Glomerular visceral epithelial cell (primary cell): ENCODE measurements at regions not wholly inside any gene's neighbourhood (a gene's known extent, or its start where the extent isn't known, plus 50 kb on each side); places are given as distances from the start of the nearest gene placed in this dataset.
"Not testable (repeated sequence)": the region's sequence is repeated elsewhere in the genome, so short reads cannot be mapped to it uniquely, and the experiment has no call there.

Source experiments
- DNase-seq: peaks from one replicate; pipeline ENCODE4 v3.0.0-alpha.2; 2016; ENCODE audit errors: extremely low spot score

DNA sequence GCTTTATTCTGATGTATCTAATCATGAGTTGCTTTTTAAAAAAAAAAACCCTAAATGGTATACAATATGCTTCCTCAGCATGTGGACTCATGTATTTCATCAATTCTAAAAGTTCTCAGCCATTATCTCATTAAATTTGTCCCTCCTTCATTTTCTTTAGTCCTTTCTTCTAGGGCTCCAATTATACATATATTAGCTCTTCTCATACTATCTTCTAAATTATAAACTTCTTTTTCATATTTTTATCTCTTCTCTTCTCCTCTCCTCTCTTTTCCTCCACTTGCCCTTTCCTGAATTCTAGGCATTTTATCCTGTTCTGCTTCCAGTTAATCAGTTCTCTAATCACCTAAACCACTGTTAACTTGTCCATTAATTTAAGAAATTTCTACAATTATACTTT, 55.0 kb upstream of the IL33 start:
- no peak for DNase-seq

DNA sequence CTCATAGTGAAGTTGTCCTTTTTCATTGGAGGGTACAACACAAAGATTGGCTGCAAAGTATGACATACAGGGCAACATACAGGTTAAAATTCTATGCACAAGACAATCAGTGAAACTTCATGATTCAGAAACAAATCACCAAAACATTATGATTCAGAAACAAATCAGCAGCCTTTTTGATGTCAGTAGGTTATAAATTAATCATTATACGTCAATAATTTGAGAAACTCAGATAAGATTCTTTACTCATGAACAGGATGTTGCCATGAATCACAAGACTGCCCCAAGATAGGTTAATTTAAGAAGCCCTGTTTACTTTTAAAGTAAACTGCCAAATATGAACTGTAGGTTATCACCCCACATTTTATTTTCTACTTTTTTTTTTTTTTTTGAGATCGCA, 62.2 kb upstream of the IL33 start:
- no peak for DNase-seq

DNA sequence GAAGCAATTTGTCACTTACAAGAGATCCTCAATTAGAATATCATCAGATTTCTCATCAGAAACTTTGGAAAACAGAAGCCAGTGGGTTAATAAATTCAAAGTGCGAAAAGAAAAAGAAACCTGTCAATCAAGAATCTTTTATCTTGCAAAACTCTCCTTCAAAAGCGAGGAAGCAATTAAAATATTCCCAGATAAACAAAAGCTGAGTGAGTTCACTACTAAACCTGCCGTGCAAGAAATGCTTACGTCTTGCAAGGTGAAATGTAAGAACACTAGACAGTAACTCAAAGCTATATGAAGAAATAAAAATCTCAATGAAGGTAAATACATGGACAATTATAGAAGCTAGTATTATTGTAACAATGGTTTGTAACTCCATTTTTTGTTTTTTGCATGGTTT, 62.8 kb upstream of the IL33 start:
- no peak for DNase-seq

DNA sequence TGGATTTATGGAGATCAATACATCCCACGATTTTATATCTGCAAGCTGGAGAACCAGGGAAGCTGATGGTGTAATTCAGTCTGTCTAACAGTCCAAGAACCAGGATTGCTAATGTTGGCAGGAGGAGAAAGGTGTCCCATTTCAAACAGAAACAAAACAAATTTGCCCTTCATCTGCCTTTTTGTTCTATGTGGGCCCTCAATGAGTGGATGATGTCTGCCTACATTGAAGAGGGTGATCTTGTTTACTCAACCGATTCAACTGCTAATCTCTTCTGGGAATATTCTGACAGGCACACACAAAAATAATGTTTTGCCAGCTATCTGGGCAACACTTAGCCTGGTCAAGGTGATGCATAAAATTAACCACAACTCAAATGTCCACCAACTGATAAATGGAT, 65.1 kb upstream of the IL33 start:
- no peak for DNase-seq

DNA sequence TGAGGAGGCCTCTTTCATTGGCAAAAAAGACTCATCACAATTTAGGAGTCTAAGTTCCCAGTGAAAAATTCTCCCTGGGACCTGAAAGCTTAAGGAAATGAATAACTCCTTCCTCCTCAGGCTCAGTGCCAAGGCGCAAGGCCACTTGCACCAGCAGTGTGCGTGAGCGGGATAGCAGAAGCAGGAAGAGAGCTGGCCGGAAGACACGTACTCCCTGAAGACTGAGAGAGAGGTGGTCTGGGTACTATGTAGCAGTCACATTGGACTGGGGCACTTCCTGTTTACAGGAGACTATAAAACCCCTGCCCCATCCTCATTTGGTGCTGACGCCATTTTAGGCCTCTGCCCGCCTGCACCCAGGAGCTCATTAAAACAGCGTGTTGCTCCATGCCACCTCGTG, 66.3 kb upstream of the IL33 start:
- DNase-seq: no peak

DNA sequence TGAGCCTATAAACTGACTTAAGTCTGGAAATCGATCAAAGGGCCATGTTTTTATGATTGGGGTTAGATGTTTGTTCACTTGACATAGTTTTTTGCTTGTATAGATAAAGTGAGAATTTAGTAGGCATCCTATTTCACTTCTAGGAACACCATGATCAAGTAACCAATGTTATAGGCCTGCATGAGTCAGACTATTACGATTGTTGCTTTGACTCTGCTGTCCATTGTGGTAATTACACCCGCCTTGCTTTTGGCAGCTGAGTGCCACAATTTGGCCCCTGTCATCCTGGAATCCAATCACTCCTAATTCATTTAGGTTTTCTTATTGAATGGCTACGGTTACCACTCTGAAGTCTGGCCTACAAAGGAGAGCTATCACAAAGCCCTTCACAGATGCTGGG, 67.8 kb upstream of the IL33 start:
- DNase-seq: no peak

DNA sequence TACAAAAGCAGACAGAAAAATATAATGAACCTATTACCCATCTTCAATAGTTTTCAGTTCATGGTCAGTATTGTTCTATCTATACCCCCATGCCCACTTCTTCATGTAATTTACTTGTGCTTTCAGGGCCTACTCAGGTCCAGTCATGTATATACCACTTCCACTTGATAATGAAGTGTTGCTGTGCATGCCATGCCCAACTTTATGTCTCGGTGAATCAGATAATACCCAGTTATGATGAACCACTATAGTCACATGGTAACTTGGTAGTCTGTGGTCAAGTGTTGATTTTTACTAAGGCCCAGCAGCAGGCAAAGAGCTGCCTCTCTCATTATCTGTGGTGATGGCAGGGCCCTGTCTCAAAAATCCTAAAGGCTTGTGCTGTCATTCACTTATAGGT, 70.7 kb upstream of the IL33 start:
- no peak for DNase-seq

DNA sequence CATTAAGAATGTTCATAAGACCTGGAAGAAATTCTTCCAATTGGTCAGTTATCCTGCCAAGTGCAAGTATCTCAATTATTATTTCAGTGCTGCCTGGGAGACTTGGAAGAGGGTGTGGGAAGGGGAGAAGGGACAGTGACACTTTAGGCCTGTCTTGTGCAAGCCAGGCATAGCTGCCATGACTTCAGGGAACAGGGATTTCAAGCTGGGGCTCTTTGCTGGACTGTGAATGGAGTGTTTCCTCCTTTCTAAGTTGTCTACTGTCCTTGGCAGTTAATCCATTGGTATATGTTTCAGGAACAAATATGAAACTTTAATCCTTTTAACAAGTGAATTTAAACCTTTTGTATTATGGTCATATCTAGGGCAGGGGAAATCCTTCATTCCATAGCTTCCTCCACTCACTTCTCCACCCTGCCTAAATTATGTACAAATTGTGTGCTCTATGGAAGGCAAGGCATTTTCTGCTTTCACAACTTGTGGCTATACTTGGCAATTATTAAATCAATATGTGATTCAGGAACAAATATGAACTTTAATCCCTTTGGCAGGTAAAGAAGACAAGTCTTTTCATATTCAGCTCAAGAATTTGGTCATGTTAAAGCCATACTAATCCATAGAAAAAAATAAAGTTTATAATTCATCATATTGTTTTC, 72.7 kb upstream of the IL33 start:
- DNase-seq: no peak

DNA sequence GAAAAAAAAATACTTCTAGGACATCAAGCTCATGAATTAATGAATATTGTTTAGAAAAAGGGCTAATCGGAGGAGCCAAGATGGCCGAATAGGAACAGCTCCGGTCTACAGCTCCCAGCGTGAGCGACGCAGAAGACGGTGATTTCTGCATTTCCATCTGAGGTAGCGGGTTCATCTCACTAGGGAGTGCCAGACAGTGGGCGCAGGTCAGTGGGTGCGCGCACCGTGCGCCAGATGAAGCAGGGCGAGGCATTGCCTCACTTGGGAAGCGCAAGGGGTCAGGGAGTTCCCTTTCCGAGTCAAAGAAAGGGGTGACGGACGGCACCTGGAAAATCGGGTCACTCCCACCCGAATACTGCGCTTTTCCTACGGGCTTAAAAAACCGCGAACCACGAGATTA, 79.8 kb upstream of the IL33 start:
- not testable (repeated sequence) for DNase-seq

DNA sequence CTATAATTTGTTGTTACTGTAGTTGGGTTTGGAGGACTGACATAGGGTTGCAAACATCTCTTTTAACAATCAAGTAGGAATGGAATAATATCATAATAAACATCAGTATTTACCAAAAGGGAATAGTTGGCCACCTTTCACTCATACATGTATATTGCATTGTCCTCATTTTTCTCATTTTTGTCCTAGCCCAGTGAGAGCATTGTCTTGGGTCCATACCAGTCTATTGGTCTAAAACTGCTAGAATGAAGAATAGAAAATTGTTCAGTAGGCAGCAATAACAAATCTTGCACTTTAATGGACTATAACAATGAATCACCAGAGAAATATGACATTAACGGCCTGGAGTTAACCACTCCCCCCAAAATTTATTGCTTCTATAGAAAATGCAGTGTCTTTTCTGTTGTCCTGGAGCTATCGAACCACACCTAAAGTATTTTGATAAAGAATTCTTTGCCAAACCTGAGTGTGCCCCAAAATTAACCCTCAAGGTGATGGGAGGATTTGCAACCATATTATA, 80.9 kb upstream of the IL33 start:
- DNase-seq: no peak

DNA sequence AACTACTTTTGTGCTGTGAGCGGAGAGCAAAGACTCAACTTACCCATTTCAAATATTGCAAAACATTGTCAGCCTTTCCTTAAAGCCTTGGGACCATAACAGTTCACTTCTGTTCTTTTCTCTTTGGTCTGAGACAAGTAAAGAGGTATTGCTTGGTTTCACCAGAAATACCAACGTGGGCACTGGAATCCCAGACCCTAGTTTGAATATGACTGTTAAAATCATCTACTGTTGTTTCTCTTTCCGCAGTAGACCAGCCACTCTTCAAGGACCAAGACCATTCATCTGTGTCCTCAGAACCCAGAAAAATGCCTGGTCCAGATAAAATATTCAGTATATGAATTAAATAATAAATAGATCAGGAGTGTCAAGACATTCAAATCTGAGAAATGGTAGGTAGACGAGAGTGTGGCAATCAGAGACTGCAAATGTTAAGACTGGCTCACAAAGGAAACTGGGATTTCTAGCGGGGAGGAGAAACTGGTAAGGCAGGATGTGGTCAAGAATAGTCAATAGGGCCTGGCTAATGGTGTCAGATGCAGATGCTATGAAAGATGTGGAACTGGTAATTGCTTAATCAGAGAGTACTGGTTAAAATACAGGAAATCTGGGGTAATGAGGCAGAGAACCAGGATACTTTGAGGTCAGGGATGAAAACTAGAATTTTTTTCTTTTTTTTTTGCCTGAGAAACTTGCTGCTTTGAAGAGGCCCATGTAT, 82.1 kb upstream of the IL33 start:
- DNase-seq: peak; percentile 76

DNA sequence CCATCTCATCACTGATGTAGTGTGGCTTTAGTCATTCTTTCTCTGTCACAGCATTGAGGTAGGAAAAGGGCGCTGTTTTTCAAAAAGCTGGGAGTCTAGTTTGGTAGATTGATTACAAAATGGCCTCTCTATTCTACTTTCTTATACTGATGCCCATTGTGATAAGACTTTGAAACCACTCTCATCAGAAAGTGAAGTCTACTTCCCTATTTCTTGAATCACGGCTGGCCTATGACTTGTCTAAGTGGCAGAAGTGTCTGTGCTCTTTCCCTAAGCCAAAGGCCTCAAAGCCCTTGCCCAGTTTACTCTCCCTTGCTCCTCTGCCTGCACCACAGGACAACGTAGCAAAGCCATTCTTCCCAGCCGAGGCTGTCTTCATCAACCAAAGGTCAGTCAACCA, 83.0 kb upstream of the IL33 start:
- no peak for DNase-seq

DNA sequence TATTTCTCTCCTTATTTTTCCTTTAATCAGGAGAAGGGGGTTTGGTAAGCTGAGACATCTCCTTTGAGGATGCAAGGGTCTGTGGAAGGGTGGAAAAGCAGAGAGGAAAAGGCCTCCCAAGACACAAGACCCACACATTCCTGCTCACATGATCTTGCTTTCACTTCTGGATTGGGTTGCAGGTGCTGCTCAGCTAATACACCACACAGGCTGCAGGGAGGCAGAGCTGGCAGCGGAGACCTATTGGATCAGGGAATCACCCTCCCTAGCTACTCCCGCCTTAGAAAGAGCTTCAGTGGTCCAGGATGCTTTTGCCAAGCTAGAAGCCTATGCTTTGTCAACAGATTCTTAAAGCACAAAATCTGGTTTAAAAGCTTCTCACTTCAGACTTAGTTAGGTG, 87.6 kb upstream of the IL33 start:
- DNase-seq: no peak

DNA sequence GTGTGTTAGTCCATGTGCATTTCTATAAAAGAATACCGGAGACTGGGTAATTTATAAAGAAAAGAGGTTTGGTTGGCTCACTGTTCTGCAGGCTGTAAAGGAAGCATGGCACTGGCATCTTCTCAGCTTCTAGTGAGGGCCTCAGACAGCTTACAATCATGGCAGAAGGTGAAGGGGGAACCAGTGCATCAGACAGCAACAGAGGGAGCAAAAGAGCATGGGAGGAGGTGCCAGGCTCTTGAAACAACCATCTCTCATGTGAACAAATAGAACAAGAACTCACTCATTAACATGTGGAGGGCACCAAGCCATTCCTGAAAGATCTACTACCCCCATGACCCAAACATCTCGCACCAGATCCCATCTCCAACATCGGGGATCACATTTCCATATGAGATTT, 89.2 kb upstream of the IL33 start:
- DNase-seq: no peak

DNA sequence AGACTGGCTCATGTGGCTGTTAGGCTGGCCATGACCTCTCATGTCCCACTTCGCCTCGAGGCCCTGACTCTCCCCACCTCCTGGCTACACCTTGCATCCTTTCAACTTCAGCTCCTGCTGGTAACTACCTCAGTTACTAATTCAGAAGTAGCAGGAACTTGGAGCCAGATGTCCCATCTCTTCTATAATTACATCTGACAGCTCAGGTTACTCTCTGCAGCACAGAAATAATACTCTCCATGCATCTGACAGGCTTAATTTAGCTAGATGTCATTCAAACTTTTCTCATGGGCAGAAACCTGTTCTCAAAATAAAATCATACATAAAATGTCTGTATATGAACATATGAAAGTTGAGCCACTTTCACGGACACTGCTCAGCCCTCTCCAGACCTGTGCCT, 92.2 kb upstream of the IL33 start:
- no peak for DNase-seq

DNA sequence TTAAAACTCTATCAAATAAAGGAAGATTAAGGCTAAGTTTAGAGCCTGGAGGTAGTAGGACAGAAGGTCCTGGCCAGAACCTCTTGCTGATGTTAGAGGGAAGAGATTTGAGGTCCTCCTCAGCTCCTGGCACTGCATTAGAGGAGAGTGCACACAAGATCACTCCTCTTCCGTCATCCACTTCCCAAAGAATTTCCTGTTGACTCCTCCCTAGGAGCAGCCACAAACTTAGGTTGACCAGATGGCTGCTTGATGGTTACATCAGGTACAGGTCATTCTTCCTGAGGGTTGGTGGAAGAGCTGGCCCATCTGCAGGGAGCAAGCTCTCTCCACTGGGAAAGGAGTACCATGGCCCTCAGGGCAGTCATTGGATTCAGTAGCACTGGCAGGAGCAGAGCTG, 93.9 kb upstream of the IL33 start:
- DNase-seq: no peak

DNA sequence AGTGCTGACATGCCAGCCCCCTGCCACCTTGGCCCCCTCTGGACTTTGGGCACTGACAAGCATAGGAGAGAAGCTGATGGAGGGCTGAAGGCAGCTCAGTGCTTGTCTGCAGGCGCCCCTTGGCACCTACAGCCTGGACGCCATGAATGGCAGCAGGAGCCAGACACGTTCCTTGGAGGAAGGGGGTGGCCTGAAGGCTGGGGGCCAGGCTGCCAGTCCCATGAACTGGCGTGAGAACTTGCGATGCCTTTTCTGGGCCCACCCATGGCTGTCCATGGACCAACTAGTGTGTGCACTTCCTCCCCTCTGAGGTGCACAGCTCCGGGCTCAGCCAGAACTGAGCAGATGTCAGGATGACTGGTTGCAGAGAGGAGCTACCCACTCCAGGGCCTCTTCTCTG, 99.0 kb upstream of the RANBP6 start:
- DNase-seq: no peak

DNA sequence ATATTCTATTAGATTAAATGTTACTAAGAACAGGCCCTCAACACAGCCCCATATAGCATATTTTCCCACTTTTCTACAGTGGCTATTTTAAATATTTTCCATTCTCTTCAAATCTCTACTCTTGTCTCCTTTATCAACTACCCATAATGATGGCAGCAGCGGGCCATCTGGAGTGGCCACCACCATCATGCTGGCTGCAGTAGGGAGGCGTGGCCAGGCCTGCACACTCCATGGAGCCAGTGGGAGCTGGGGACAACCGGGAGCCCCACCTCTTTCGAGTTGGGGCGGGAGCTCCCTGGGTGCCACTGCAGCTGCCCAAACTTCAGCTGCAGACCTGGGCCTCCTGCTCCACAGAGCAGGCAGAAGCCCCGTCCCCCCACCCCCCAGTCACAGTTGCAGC, 98.4 kb upstream of the RANBP6 start:
- no peak for DNase-seq

DNA sequence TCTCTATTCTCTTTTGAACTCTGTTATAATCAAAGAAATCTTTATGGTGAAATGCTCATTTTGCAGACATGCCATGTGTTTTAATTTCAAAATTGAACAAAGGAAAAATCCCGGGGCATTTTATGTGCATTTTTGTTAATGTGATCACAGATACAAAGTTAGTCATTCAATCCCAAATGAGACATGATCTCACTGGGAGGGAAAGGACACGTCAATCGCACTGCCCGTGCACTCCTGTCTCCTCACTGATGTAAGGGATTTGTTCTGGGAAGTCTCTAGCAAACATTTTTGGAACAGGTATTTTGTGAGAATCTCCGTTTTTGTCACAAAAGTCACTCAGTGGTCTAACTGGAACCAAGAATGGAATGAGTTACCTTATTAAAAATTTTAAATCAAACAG, 97.9 kb upstream of the RANBP6 start:
- no peak for DNase-seq

DNA sequence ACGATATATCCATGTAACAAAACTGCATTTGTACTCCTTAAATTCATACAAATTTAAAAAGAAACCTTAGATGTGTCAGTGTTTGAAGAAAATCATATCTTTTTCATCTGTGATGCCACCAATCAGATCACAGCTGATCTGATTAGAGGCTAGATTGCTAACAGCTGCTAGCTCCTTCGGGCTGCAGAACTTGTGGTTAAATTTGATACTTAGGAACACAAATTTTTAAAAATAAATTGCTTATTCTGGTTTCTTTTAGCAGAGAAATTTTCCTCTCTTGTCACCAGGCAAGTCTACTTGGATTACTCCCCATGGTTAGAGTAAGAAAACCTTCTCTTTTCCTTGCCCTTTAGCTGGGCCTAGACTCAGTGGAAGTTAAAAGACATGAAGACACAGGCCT, 94.6 kb upstream of the RANBP6 start:
- no peak for DNase-seq

DNA sequence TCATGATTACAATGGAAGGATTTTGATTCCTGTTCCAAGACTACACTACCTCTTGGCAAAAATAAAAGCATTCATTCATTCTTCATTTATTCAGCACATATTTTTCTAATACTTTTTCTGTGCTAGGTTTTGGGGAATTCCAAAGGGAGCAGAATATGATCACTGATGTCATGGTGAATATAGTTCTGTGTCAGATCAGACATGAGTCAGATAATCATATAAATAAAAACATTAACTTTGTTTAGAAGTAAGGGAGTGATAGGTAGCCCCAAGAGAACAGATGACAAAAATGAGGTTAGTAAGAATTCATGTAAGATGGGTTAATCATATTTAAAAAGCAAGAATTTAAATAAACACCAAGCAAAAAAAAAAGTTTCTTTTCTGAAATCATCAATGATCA, 94.1 kb upstream of the RANBP6 start:
- DNase-seq: no peak

DNA sequence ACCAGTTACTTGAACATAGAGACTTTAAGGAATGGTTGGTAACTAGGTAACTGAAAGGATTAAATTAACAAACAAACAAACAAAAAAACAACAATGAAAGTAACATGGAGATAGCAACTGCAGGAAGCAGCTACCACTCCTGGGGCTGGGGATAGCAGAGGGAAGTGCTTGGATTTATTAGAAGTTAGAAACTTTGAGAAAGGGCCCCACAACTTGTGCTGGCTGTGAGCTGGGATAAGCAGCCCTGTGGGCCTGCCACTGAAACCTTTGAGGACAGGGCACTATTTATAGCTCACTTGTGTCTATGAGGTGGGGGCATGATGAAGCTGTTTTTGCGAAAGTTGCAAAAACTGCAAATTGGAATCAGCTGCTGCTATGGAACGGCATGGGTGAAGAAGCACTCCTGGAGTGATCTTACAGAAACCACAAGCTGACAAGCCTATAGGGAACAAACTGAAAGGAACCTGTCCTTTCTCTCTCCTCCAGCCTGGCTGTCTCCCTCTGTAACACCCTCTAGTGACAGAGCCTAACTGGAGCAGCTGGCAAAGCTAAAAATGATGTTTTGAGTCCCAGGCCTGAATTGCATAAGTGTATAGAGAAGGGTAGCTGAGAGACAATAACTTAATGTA, 91.4 kb upstream of the RANBP6 start:
- DNase-seq: peak; percentile 52

DNA sequence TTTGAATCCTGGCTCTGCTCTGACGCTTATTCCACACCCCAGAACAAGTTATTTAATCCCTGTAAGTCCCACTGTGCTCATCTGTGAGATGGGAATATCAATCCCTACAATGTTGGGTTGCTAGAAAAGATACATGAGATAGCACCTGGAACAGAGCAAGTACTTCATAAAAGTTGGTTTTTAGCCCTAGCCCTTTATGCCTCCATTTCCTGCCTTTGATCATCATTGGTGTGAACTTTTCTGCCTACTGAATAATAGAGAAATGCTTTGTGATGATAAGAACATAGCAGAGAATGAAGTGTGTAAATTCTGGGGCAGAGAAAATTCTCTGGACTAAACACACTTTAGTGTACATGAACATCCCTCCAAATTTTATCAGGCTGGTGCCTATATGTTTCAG, 90.3 kb upstream of the RANBP6 start:
- no peak for DNase-seq
